ENCODE measurements at regions not wholly inside any gene's neighbourhood (a gene's known extent, or its start where the extent isn't known, plus 50 kb on each side); places are given as distances from the start of the nearest gene placed in this dataset.

GRCh38 chr5:114977979-114978573, 191.6 kb downstream of the TRIM36 start:
- TF ChIP-seq POLR2AphosphoS5 (IDR thresholded peaks at IDR 0.05; ENCODE audit: borderline replicate concordance, low read depth, low read length), result no peak
- TF ChIP-seq EZH2 (IDR thresholded peaks at IDR 0.05), result no peak
